Activated CD8-positive, alpha-beta memory T cell treated with anti-CD3 and anti-CD28 coated beads, Interleukin-2, amount 10 ng/mL, durations not matched to agents 7 days and 5 days (primary cell): ENCODE measurements at regions not wholly inside any gene's neighbourhood (a gene's known extent, or its start where the extent isn't known, plus 50 kb on each side); places are given as distances from the start of the nearest gene placed in this dataset.
"Not testable (repeated sequence)": the region's sequence is repeated elsewhere in the genome, so short reads cannot be mapped to it uniquely, and the experiment has no call there.

Experiments used
- ATAC-seq: fragments of 150-1000 bp; cut with Tn5 transposase; one replicate; pipeline ENCODE4 v1.10.0; 2021; ENCODE audit warnings: moderate library complexity
- CTCF ChIA-PET: fragments of 350-600 bp; sonication (Branson Sonifier 250); formaldehyde crosslinking; loops from one replicate; lab custom pipeline; 2021; ENCODE audit warnings: antibody characterized with exemption; lab: Charles Lee
- DNase-seq: peaks from one replicate; pipeline ENCODE4 v3.0.0-alpha.2; 2020
- H3K27ac Mint-ChIP-seq: one replicate; pipeline ENCODE4 v1.8.0; 2021; ENCODE audit warnings: mild to moderate bottlenecking, mixed read lengths
- H3K27me3 Mint-ChIP-seq: one replicate; pipeline ENCODE4 v1.8.0; 2021; ENCODE audit warnings: mixed read lengths
- H3K36me3 Mint-ChIP-seq: one replicate; pipeline ENCODE4 v1.8.0; 2021; ENCODE audit warnings: mild to moderate bottlenecking, mixed read lengths
- H3K4me1 Mint-ChIP-seq: one replicate; pipeline ENCODE4 v1.8.0; 2021; ENCODE audit warnings: mixed read lengths
- H3K4me3 Mint-ChIP-seq: one replicate; pipeline ENCODE4 v1.8.0; 2021; ENCODE audit warnings: mild to moderate bottlenecking, moderate library complexity, mixed read lengths
- H3K9me3 Mint-ChIP-seq: one replicate; pipeline ENCODE4 v1.8.0; 2022; ENCODE audit warnings: low read depth, mixed read lengths

DNA sequence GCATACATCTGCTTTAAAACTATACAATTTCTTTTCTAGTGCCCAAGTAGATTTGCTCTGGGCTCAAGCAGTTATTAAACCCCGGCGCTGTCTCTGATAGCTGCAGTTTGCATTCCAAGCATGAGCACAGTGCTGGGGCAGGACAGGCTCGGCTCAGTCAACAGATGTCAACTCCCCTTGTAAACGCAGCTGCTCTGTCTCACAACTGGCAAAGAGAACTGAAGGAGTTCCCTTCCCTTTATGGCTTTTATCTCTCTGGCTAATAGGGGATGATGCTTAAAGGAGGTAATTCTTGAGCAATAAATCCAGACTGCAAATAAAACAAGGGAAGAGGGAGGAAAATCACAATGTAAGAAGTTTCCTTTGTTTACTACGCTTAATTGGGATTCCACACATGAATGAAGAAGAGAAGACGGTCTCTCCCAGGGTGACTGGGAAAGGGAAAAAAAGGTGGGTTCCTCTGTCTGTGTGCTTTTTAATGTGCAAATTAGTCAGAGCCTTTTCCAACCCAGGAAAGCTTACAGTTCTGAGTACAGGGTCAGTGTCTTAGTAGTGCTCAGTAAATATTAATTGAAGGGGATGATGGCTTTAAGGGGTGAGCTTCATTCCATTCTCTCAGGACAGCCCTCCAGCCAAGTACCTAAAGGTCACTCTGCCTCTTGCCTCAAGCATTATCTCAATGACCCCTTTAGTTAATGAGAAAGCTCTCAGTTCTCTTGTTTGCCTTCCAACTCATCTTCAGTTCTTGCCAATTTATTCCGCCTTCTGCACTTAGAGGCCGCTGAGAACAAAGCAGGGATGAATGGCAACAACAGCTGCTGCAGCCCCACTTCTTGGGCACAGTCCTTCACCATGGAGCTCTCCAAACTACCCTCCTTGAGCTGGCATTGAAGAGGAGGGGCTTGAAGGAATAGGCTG is 155.7 kb upstream of the JADE1 start:
- ATAC-seq (no peak), DNase-seq (no peak)
- Mint-ChIP-seq H3K9me3 (no peaks in the 10 kb centered on the region), H3K27ac (no peak overlapping the region), H3K4me1 (no peaks in the 10 kb centered on the region), H3K36me3 (no peaks in the 10 kb centered on the region), H3K27me3 (peaks cover 2% of the 10 kb centered on the region), H3K4me3 (no peak overlapping the region)
- CTCF ChIA-PET: no interaction called here

- Mint-ChIP-seq H3K27me3 (no peaks in the 10 kb centered on the region), H3K27ac (no peak overlapping the region), H3K4me3 (no peak overlapping the region), H3K9me3 (no peaks in the 10 kb centered on the region), H3K4me1 (no peaks in the 10 kb centered on the region), H3K36me3 (no peaks in the 10 kb centered on the region)
- ATAC-seq (no peak), DNase-seq (no peak)
- CTCF ChIA-PET: no interaction called here
Measured at GRCh38 chr4:128649575-128650205, 159.8 kb upstream of the JADE1 start.

GRCh38 chr4:128649161-128649560 is 160.3 kb upstream of the JADE1 start:
- no peak overlapping the region for H3K27ac Mint-ChIP-seq
- ATAC-seq (no peak), DNase-seq (no peak)
- no peaks in the 10 kb centered on the region for H3K27me3 Mint-ChIP-seq
- H3K36me3 Mint-ChIP-seq: no peaks in the 10 kb centered on the region
- H3K4me1 Mint-ChIP-seq: no peaks in the 10 kb centered on the region
- CTCF ChIA-PET: no interaction called here
- H3K4me3 Mint-ChIP-seq: no peak overlapping the region
- no peaks in the 10 kb centered on the region for H3K9me3 Mint-ChIP-seq

DNA sequence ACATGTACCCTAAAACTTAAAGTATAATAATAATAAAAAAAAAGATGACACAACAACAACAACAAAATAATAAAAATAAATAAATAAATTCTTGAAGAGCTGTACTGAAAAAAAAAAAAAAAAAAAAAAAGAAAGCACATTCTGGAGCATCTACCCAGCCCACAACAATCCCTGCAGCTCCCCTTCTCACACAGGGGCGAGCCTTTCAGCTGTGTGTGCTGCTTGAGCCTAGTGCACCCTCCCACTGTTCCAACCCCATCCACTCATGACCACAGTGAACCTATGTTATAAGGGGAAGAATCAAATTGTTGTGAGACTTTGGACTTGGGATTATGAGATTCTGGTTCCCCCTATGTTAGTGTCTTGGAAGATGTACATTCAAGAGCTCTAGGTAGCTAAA is 161.5 kb upstream of the JADE1 start:
- no peaks in the 10 kb centered on the region for H3K4me1 Mint-ChIP-seq
- no peak overlapping the region for H3K27ac Mint-ChIP-seq
- DNase-seq (no peak), ATAC-seq (no peak)
- no peaks in the 10 kb centered on the region for H3K36me3 Mint-ChIP-seq
- CTCF ChIA-PET: no interaction called here
- H3K4me3 Mint-ChIP-seq: no peak overlapping the region
- no peaks in the 10 kb centered on the region for H3K9me3 Mint-ChIP-seq
- H3K27me3 Mint-ChIP-seq: no peaks in the 10 kb centered on the region

GRCh38 chr4:128646893-128647292 is 162.6 kb upstream of the JADE1 start:
- CTCF ChIA-PET, H3K27me3 Mint-ChIP-seq, H3K36me3 Mint-ChIP-seq, H3K4me3 Mint-ChIP-seq, H3K9me3 Mint-ChIP-seq, H3K27ac Mint-ChIP-seq, DNase-seq, H3K4me1 Mint-ChIP-seq, ATAC-seq: not testable (repeated sequence)

- H3K4me1 Mint-ChIP-seq, H3K27me3 Mint-ChIP-seq, ATAC-seq, H3K4me3 Mint-ChIP-seq, H3K36me3 Mint-ChIP-seq, CTCF ChIA-PET, DNase-seq, H3K9me3 Mint-ChIP-seq, H3K27ac Mint-ChIP-seq: not testable (repeated sequence)
Measured at GRCh38 chr4:128644693-128645654, 164.5 kb upstream of the JADE1 start.

GRCh38 chr4:128644107-128644506 is 165.4 kb upstream of the JADE1 start:
- H3K4me3 Mint-ChIP-seq, CTCF ChIA-PET, H3K9me3 Mint-ChIP-seq, DNase-seq, H3K27me3 Mint-ChIP-seq, H3K36me3 Mint-ChIP-seq, H3K27ac Mint-ChIP-seq, H3K4me1 Mint-ChIP-seq, ATAC-seq: not testable (repeated sequence)

DNA sequence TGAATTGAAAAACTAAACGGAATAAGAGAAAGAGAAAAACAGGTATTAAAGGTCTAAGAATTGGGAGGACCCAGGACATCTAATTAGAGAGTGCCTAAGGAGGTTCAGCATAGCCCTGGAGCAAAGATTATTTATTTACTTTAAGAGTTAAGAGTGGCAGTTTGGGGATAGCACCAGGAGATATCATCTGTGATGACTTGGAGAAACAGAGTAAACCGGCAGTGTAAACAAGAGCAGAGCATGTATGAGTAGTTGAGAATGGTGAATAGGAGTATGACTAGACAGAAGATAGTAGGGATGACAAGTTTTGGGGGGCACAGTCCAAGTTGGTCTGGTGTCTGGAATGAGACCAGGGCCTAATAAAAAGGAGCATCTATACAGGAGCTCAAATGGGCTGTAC is 167.9 kb upstream of the JADE1 start:
- H3K4me3 Mint-ChIP-seq, H3K27me3 Mint-ChIP-seq, H3K36me3 Mint-ChIP-seq, CTCF ChIA-PET, DNase-seq, H3K4me1 Mint-ChIP-seq, H3K27ac Mint-ChIP-seq, ATAC-seq, H3K9me3 Mint-ChIP-seq: not testable (repeated sequence)

DNA sequence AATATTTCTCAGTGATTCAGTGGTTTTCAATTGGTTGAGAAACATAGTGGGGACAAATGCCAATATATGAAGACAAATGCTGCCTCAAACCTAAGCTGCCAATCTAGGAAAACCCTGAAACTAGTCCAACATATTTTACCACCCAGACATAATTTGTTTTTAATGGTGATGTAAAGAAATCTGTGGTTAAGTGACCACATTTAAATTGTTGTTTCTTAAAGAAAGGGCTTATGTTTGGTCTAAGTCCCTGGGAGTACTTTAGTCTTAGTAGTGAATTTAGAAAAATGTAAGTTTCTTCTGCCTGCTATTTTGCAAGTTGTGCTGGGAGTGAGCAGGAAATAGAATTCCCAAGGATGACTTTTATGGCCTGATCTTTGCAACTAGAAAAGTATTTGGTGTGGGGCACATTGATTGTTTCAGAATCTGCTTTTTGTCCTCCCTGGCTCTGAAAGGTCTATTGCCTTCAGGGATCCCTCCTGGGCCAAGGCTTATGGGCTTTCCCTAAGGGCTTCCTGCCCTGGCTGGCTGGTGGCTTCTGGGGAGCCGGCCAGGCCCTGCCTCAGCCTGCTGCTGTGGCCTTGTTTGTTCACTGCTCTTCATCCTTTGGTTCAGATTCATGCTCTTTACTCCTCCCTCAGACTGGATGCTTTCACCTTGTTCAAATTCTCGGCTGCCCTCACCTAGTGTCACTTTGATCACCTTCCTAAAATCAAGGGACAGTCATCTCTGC is 169.8 kb upstream of the JADE1 start:
- CTCF ChIA-PET: no interaction called here
- Mint-ChIP-seq H3K27ac (no peak overlapping the region), H3K36me3 (no peaks in the 10 kb centered on the region), H3K4me1 (no peaks in the 10 kb centered on the region), H3K4me3 (no peak overlapping the region), H3K27me3 (peaks cover 2% of the 10 kb centered on the region), H3K9me3 (no peaks in the 10 kb centered on the region)
- ATAC-seq (no peak), DNase-seq (no peak)

DNA sequence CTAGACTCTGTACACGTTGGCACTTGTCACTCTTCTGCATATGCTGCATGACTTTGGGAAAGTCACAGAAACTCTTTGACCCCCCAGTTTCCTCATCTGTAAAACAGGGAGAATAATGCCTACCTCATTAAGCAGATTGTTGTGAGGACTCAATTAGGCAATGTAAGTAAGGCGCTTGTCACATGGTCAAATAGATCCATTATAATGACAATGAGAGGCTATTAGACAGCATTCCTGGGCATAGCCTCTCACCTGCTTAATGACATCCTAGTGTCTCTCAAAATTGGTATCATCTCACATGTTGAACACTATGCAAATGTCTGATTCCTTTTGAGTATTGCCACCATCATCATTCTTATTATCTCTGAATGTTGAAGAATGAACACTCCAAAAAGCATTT is 172.6 kb upstream of the JADE1 start:
- ATAC-seq: no peak
- CTCF ChIA-PET: no interaction called here
- no peaks in the 10 kb centered on the region for H3K9me3 Mint-ChIP-seq
- no peak overlapping the region for H3K27ac Mint-ChIP-seq
- no peaks in the 10 kb centered on the region for H3K4me1 Mint-ChIP-seq
- peaks cover 2% of the 10 kb centered on the region for H3K27me3 Mint-ChIP-seq
- no peaks in the 10 kb centered on the region for H3K36me3 Mint-ChIP-seq
- DNase-seq: no peak
- no peak overlapping the region for H3K4me3 Mint-ChIP-seq

DNA sequence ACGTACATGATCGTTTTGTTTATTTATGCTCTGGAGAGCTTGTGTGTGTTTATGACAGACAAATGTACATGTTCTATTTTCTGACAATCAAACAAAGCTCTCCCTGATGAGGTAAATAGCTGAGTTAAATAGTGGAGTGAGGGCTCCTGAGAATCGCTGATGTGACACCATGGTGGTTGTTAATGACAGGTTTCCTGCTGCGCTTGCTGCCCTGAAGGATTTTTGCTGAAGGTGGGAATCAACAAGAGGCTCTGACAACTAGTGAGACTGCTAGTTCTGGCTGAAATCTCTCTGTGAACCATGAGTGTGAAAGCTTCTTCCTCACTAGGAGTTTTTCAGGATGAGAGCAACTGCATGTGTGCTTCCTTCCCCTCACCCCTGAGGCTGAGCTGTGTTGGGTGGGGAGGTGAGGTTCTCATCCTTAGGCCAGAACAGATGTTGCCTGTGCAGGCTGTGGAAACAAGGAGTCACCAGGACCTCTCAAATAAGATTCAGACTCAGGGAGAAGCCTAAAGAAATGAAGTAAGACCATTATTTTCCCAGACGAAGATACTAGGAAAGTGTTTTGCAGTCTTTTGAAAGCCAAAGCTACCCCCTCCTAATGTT is 173.4 kb upstream of the JADE1 start:
- no peaks in the 10 kb centered on the region for H3K36me3 Mint-ChIP-seq
- H3K4me3 Mint-ChIP-seq: no peak overlapping the region
- no peaks in the 10 kb centered on the region for H3K4me1 Mint-ChIP-seq
- ATAC-seq (no peak), DNase-seq (no peak)
- CTCF ChIA-PET: no interaction called here
- no peak overlapping the region for H3K27ac Mint-ChIP-seq
- H3K27me3 Mint-ChIP-seq: peaks cover 3% of the 10 kb centered on the region
- no peaks in the 10 kb centered on the region for H3K9me3 Mint-ChIP-seq

DNA sequence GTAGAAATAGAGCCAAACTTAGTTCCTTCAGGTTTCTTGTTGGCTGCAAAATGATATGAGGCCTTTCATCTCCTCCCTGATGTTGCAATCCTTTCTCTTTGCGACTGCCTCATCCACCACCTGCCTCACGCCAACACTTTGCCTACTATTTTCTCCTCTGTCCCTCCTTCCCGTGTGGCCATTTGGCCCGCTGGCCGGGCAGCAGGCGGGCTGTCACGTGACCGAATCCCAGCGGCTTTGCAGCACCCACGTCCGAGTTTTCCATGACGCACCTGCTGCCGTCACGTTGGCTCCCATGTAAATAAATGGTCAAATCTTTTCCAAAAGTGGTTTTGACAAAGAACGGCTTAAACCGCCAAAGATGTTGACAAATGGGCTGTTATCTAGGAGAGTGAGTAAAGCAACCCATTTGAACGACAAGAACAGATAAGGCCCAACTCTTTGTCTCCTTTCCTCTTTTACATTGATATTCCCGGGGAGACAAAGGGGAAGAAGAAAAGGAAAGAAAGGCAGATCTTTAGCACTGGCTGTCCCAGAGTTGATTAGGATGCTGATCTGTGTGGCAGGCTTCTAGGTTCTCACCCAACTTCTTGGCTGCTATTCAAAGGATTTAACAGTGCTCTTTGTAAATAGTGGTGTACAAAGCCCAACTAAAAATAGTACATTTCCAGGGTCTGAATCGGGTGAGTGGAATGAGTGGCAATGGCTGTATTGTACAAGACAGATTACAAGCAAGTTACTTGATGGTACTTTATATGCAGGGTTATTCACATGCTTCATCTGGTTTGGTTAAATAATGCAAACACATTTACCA is 174.2 kb upstream of the JADE1 start:
- CTCF ChIA-PET: no interaction called here
- Mint-ChIP-seq H3K9me3 (no peaks in the 10 kb centered on the region), H3K4me1 (no peaks in the 10 kb centered on the region), H3K36me3 (no peaks in the 10 kb centered on the region), H3K27me3 (peaks cover 6% of the 10 kb centered on the region), H3K27ac (no peak overlapping the region), H3K4me3 (no peak overlapping the region)
- DNase-seq (no peak), ATAC-seq (no peak)
